Common myeloid progenitor, CD34-positive (primary cell): ENCODE measurements at regions not wholly inside any gene's neighbourhood (a gene's known extent, or its start where the extent isn't known, plus 50 kb on each side); places are given as distances from the start of the nearest gene placed in this dataset.

Experiments used
- CTCF ChIA-PET: fragments of 350-600 bp; sonication (Branson Sonifier 250); formaldehyde crosslinking; loops from one replicate; lab custom pipeline; 2021; ENCODE audit warnings: antibody characterized with exemption; lab: Charles Lee
- POLR2A ChIA-PET: fragments of 350-600 bp; sonication (Branson Sonifier 250); formaldehyde crosslinking; loops from one replicate; lab custom pipeline; 2021; ENCODE audit warnings: antibody characterized with exemption; lab: Charles Lee
- DNase-seq, 3 donors: peaks; one replicate each; pipeline versions ENCODE4 v3.0.0 to v3.0.0-alpha.2; 2013
- H3K27ac ChIP-seq, 2 experiments: 1 replicate in 1 of 2; 2 replicates in 1 of 2; pipeline ENCODE4 v1.7.0; 2013; ENCODE audit warnings: inconsistent platforms in 2 of 2, low read length in 2 of 2, mild to moderate bottlenecking in 2 of 2, low read depth in 1 of 2, moderate library complexity in 1 of 2; ENCODE audit not compliant: severe bottlenecking in 2 of 2, insufficient read depth in 1 of 2, poor library complexity in 1 of 2
- H3K27me3 ChIP-seq, 5 experiments: replicated peaks in 2 of 5; 1 replicate in 3 of 5; 2 replicates in 2 of 5; pipeline versions ENCODE4 v1.6.1 to v1.7.0; 2013; ENCODE audit warnings: low read length in 4 of 5, mild to moderate bottlenecking in 2 of 5, moderate library complexity in 2 of 5, inconsistent platforms in 1 of 5; ENCODE audit not compliant: insufficient read depth in 5 of 5, control insufficient read depth in 4 of 5
- H3K36me3 ChIP-seq, 4 experiments: 1 replicate in 2 of 4; 2 replicates in 2 of 4; pipeline versions ENCODE4 v1.6.1 to v1.7.0; 2013; ENCODE audit warnings: low read length in 3 of 4, control low read depth in 1 of 4, mild to moderate bottlenecking in 1 of 4; ENCODE audit not compliant: control insufficient read depth in 4 of 4, insufficient read depth in 4 of 4
- H3K4me1 ChIP-seq, 4 experiments: 1 replicate in 3 of 4; 2 replicates in 1 of 4; pipeline versions ENCODE4 v1.6.1 to v1.7.1; 2013; ENCODE audit warnings: low read length in 3 of 4, mild to moderate bottlenecking in 3 of 4, control low read depth in 1 of 4, inconsistent platforms in 1 of 4, moderate library complexity in 1 of 4; ENCODE audit not compliant: control insufficient read depth in 4 of 4, insufficient read depth in 4 of 4; ENCODE audit errors: control extremely low read depth in 1 of 4
- H3K4me3 ChIP-seq, 7 experiments: 1 replicate in 4 of 7; 2 replicates in 3 of 7; pipeline versions ENCODE4 v1.5.1 to v1.7.0; 2013; ENCODE audit warnings: mild to moderate bottlenecking in 7 of 7, low read length in 6 of 7, moderate library complexity in 6 of 7, inconsistent platforms in 2 of 7, low read depth in 2 of 7, control low read depth in 1 of 7; ENCODE audit not compliant: insufficient read depth in 4 of 7, control insufficient read depth in 1 of 7; ENCODE audit errors: extremely low read depth in 1 of 7
- H3K9me3 ChIP-seq, 5 experiments: 1 replicate in 4 of 5; 2 replicates in 1 of 5; pipeline versions ENCODE4 v1.6.1 to v1.7.1; 2013; ENCODE audit warnings: low read length in 4 of 5, mild to moderate bottlenecking in 2 of 5, inconsistent platforms in 1 of 5, low read depth in 1 of 5, moderate library complexity in 1 of 5; ENCODE audit not compliant: control insufficient read depth in 4 of 5, insufficient read depth in 2 of 5; ENCODE audit errors: control extremely low read depth in 1 of 5
- WGBS: methylation state at CpG from one replicate; pipeline ENCODE4 v1.1.5; 2013; ENCODE audit not compliant: insufficient coverage; 5-methylcytosine and 5-hydroxymethylcytosine counted together

DNA sequence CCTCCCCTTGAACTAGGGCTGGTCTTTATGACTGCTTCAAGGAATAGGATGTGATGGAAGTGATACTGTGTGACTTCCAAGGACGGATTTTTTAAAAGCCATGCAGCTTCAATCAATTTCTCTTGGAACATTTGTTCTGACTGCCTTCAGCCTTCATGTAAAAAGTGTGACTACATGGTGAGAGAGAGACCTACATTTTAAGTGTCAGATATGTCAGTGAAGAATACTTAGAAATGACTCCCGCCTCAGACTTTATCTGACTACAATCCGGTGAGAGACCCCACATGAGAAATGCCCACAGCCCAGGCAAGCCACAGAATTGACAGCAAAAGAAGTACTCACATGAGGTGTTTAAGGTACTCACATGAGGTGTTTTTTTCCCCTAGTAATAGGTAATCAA, 295.3 kb downstream of the KCNC2 start:
- no peak overlapping the region for H3K27ac ChIP-seq
- CTCF ChIA-PET, result no interaction called here
- no peaks in the 10 kb centered on the region for H3K4me1 ChIP-seq
- DNase-seq, result no peak
- no peaks in the 10 kb centered on the region for H3K27me3 ChIP-seq
- no peaks in the 10 kb centered on the region for H3K9me3 ChIP-seq
- no peak overlapping the region for H3K4me3 ChIP-seq
- POLR2A ChIA-PET, result no interaction called here
- WGBS, result 96% methylated on average over 3 of the region's 3 CpGs
- H3K36me3 ChIP-seq, result no peaks in the 10 kb centered on the region

DNA sequence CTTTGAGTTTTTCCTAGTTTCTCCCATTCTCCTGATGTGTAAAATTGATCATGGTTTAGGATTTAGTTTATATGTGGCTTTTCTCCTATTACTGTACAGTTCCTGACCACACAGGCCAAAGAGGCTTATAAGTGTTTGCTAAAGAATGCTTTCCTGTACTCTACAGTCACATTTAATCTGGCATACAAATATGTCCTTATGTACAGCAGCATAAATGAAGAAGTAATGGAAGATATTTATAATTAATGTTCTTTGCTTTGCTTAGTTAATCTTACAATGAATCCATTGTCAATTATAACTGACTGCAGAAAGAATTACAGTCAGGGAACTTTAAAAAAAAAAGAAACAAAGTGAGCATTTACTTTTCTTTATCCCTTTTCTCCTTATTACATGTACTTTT, 293.9 kb downstream of the KCNC2 start:
- Histone ChIP-seq H3K4me1 (no peaks in the 10 kb centered on the region), H3K36me3 (no peaks in the 10 kb centered on the region), H3K27ac (no peak overlapping the region), H3K27me3 (no peaks in the 10 kb centered on the region), H3K4me3 (no peak overlapping the region), H3K9me3 (no peaks in the 10 kb centered on the region)
- ChIA-PET CTCF (no interaction called here), POLR2A (no interaction called here)
- DNase-seq, result no peak

DNA sequence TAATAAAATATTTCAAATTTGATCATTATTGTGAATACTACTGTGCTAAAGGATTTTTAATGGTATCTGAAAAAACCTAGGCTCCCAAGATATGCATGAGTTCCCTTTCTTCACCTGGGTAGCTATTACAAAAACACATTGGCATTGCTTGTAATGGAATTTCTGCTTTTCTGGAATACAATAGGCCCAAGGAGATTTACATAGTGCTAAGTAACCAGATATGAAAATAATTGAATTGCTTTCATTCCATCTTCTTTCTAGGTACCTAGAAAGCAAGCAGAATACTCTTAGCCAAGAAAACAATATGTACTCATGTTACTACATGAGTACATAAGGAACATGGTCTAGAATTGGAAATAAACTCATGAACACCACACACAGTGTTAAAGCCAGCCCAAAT, 291.9 kb downstream of the KCNC2 start:
- Histone ChIP-seq H3K36me3 (no peaks in the 10 kb centered on the region), H3K9me3 (peaks cover 0 to 4% (median 0%) of the 10 kb centered on the region in 5 experiments), H3K4me3 (no peak overlapping the region), H3K27me3 (no peaks in the 10 kb centered on the region), H3K4me1 (no peaks in the 10 kb centered on the region), H3K27ac (no peak overlapping the region)
- CTCF ChIA-PET, result no interaction called here
- POLR2A ChIA-PET, result no interaction called here
- DNase-seq, result no peak

DNA sequence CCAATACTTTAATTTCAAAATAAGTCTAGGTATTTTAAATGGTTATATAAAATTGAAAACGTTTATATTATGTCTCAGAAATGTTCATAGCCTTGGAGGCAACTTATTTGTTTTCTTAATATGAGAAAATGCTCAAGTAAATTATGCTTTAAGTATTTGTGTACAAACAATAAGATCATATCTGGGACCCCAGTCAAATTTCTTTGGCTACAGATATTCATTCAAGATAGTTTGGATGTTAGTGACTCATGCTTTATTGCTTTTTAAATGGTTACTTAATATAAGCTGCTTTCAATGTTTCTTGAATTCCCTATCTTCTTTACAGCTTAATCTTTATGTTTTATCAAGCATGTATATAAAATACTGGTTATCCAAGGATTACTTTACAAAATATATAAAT, 291.3 kb downstream of the KCNC2 start:
- CTCF ChIA-PET, result no interaction called here
- Histone ChIP-seq H3K4me1 (no peaks in the 10 kb centered on the region), H3K36me3 (no peaks in the 10 kb centered on the region), H3K27ac (no peak overlapping the region), H3K27me3 (no peaks in the 10 kb centered on the region), H3K9me3 (peaks cover 0 to 4% (median 0%) of the 10 kb centered on the region in 5 experiments), H3K4me3 (no peak overlapping the region)
- POLR2A ChIA-PET, result no interaction called here
- no peak for DNase-seq
- no CpG with 5 or more reads among the region's 1 CpG for WGBS

DNA sequence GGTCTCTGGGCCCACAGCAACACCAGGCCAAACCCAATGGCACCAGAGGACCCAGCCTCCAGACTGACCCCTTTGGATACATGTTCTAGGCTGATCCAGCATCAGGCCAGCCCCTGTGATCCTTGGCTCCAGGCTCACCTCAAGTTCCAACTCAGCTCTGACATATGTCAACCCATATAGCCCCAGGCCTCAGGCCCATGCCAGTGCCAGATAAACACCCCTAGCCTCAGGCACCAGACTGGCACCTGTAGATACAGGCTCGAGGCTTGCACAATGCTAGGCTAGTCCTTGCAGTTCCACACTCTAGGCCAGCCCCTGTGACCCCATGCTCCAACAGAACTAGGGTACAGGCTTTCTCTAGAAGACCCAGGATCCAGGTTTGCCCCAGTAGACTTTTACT, 287.5 kb downstream of the KCNC2 start:
- no peaks in the 10 kb centered on the region for H3K27me3 ChIP-seq
- ChIA-PET POLR2A (no interaction called here), CTCF (no interaction called here)
- no peak overlapping the region for H3K27ac ChIP-seq
- H3K36me3 ChIP-seq, result no peaks in the 10 kb centered on the region
- 88% methylated on average over 1 of the region's 1 CpG for WGBS
- peaks cover 0 to 4% (median 0%) of the 10 kb centered on the region in 5 experiments for H3K9me3 ChIP-seq
- no peaks in the 10 kb centered on the region for H3K4me1 ChIP-seq
- H3K4me3 ChIP-seq, result no peak overlapping the region
- no peak for DNase-seq

DNA sequence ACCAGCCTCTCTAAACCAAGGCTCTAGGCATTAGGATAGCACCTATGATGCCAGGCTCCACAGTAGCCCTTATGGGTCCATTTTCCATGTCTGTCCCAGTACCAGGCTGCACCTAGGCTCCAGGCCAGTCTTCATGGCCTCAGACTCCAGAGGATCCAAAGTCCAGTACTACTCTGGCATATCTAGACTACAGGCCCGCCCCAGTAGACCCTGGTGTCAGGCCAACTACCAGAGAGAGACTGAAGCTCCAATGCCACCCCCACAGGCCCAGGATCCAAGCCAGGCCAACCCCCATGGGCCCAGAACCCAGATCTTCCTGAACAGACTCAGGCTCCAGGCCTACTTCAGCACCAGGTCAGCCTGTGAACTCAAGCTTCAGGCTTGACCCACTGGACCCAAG, 287.0 kb downstream of the KCNC2 start:
- no peaks in the 10 kb centered on the region for H3K36me3 ChIP-seq
- no peaks in the 10 kb centered on the region for H3K4me1 ChIP-seq
- ChIA-PET POLR2A (no interaction called here), CTCF (no interaction called here)
- WGBS, result 88% methylated on average over 1 of the region's 1 CpG
- H3K27me3 ChIP-seq, result no peaks in the 10 kb centered on the region
- H3K27ac ChIP-seq, result no peak overlapping the region
- DNase-seq, result no peak
- H3K4me3 ChIP-seq, result no peak overlapping the region
- peaks cover 0 to 4% (median 0%) of the 10 kb centered on the region in 5 experiments for H3K9me3 ChIP-seq

DNA sequence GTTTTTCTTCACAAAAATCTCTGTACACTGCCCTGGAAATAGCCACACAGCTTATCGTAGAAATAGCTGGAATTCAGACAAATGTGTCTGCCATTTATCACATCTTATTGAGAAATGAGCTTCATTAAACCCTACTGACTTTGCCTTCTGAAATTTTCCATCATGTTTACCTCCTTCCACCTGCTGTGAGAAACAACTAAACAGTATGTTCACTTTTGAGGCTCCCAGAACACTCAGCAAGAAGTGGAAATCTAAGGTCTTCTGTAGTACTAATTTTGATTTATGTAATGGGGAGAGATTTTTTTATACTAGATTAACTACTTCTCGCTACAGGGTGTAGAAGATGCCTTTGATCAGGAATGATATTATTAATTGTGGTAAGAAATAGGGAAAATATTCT, 268.0 kb downstream of the KCNC2 start:
- H3K27me3 ChIP-seq, result no peaks in the 10 kb centered on the region
- no peak overlapping the region for H3K4me3 ChIP-seq
- H3K36me3 ChIP-seq, result no peaks in the 10 kb centered on the region
- no CpG with 5 or more reads among the region's 2 CpGs for WGBS
- DNase-seq, result no peak
- ChIA-PET POLR2A (no interaction called here), CTCF (interaction anchor here (0.6 kb wide), 1 partner anchor 40 kb away, joined by 3 read pairs; no protein-coding TSS in a partner anchor)
- no peaks in the 10 kb centered on the region for H3K4me1 ChIP-seq
- no peaks in the 10 kb centered on the region for H3K9me3 ChIP-seq
- no peak overlapping the region for H3K27ac ChIP-seq
